ENCODE measurements at regions not wholly inside any gene's neighbourhood (a gene's known extent, or its start where the extent isn't known, plus 50 kb on each side); places are given as distances from the start of the nearest gene placed in this dataset.
"Not testable (repeated sequence)": the region's sequence is repeated elsewhere in the genome, so short reads cannot be mapped to it uniquely, and the experiment has no call there.

- not testable (repeated sequence) for H3K27ac Mint-ChIP-seq; H3K4me1 Mint-ChIP-seq (ENCODE audit: low read depth); H3K4me3 Mint-ChIP-seq; H3K27me3 Mint-ChIP-seq (ENCODE audit: low read depth); DNase-seq
- peaks cover 46 to 48% of the 10 kb centered on the region in 2 donors for H3K36me3 Mint-ChIP-seq (ENCODE audit: insufficient read depth in 2 of 2)
- peaks cover 31 to 39% of the 10 kb centered on the region in 2 donors for H3K9me3 Mint-ChIP-seq
- ATAC-seq (replicated peaks in 1 of 2): peak in 1 of 2 donors; percentile 54
Observed at GRCh38 chr4:49139513-49139912, 153.4 kb downstream of the CWH43 start.

- H3K9me3 Mint-ChIP-seq: peaks cover 32 to 42% of the 10 kb centered on the region in 2 donors
- H3K4me1 Mint-ChIP-seq (ENCODE audit: low read depth); DNase-seq; H3K27ac Mint-ChIP-seq; ATAC-seq (replicated peaks in 1 of 2); H3K4me3 Mint-ChIP-seq; H3K27me3 Mint-ChIP-seq (ENCODE audit: low read depth): not testable (repeated sequence)
- H3K36me3 Mint-ChIP-seq (ENCODE audit: insufficient read depth in 2 of 2): peaks cover 50% of the 10 kb centered on the region in 2 donors
Observed at GRCh38 chr4:49140351-49140750, 154.3 kb downstream of the CWH43 start.

- H3K27ac Mint-ChIP-seq; DNase-seq; H3K4me1 Mint-ChIP-seq (ENCODE audit: low read depth); ATAC-seq (replicated peaks in 1 of 2); H3K27me3 Mint-ChIP-seq (ENCODE audit: low read depth); H3K4me3 Mint-ChIP-seq: not testable (repeated sequence)
- H3K36me3 Mint-ChIP-seq (ENCODE audit: insufficient read depth in 2 of 2): peaks cover 63 to 65% of the 10 kb centered on the region in 2 donors
- peaks cover 44 to 53% of the 10 kb centered on the region in 2 donors for H3K9me3 Mint-ChIP-seq
Observed at GRCh38 chr4:49141955-49142354, 155.9 kb downstream of the CWH43 start.

GRCh38 chr4:49147143-49147542, 161.1 kb downstream of the CWH43 start:
- Mint-ChIP-seq H3K36me3 (ENCODE audit: insufficient read depth in 2 of 2) (peaks cover 87 to 88% of the 10 kb centered on the region in 2 donors), H3K9me3 (peaks cover 66 to 79% of the 10 kb centered on the region in 2 donors)
- H3K4me1 Mint-ChIP-seq (ENCODE audit: low read depth); H3K4me3 Mint-ChIP-seq; H3K27me3 Mint-ChIP-seq (ENCODE audit: low read depth); H3K27ac Mint-ChIP-seq; DNase-seq: not testable (repeated sequence)
- peak; percentile 58 to 59 for ATAC-seq (replicated peaks in 1 of 2)

- not testable (repeated sequence) for ATAC-seq (replicated peaks in 1 of 2)
- peaks cover 92% of the 10 kb centered on the region in 2 donors for H3K36me3 Mint-ChIP-seq (ENCODE audit: insufficient read depth in 2 of 2)
Observed at GRCh38 chr4:49147596-49147995, 161.5 kb downstream of the CWH43 start.

GRCh38 chr4:49149006-49149975, 163.2 kb downstream of the CWH43 start:
- not testable (repeated sequence) for DNase-seq, H3K27ac Mint-ChIP-seq

More at GRCh38 chr4:49147596-49147995, 161.5 kb downstream of the CWH43 start:
- H3K4me3 Mint-ChIP-seq; DNase-seq; H3K27ac Mint-ChIP-seq; H3K27me3 Mint-ChIP-seq (ENCODE audit: low read depth); H3K4me1 Mint-ChIP-seq (ENCODE audit: low read depth): not testable (repeated sequence)
- H3K9me3 Mint-ChIP-seq: peaks cover 69 to 82% of the 10 kb centered on the region in 2 donors

GRCh38 chr4:49150351-49151083, 164.4 kb downstream of the CWH43 start:
- not testable (repeated sequence) for DNase-seq; H3K27me3 Mint-ChIP-seq (ENCODE audit: low read depth); H3K27ac Mint-ChIP-seq; H3K4me1 Mint-ChIP-seq (ENCODE audit: low read depth); ATAC-seq (replicated peaks in 1 of 2); H3K4me3 Mint-ChIP-seq
- Mint-ChIP-seq H3K36me3 (ENCODE audit: insufficient read depth in 2 of 2) (peaks cover 95 to 97% of the 10 kb centered on the region in 2 donors), H3K9me3 (peaks cover 79 to 87% of the 10 kb centered on the region in 2 donors)

More at GRCh38 chr4:49149006-49149975, 163.2 kb downstream of the CWH43 start:
- Mint-ChIP-seq H3K9me3 (peaks cover 75 to 83% of the 10 kb centered on the region in 2 donors), H3K36me3 (ENCODE audit: insufficient read depth in 2 of 2) (peaks cover 93 to 94% of the 10 kb centered on the region in 2 donors)
- peak; percentile 79 to 80 for ATAC-seq (replicated peaks in 1 of 2)
- H3K4me3 Mint-ChIP-seq; H3K4me1 Mint-ChIP-seq (ENCODE audit: low read depth); H3K27me3 Mint-ChIP-seq (ENCODE audit: low read depth): not testable (repeated sequence)

- Mint-ChIP-seq H3K36me3 (ENCODE audit: insufficient read depth in 2 of 2) (peaks cover 82 to 90% of the 10 kb centered on the region in 2 donors), H3K9me3 (peaks cover 74 to 75% of the 10 kb centered on the region in 2 donors)
- ATAC-seq (replicated peaks in 1 of 2): peak in 1 of 2 donors; percentile 30
- not testable (repeated sequence) for H3K4me3 Mint-ChIP-seq; H3K27ac Mint-ChIP-seq; H3K4me1 Mint-ChIP-seq (ENCODE audit: low read depth); DNase-seq; H3K27me3 Mint-ChIP-seq (ENCODE audit: low read depth)
Observed at GRCh38 chr4:49153011-49153410, 166.9 kb downstream of the CWH43 start.

GRCh38 chr4:49154308-49155103, 168.4 kb downstream of the CWH43 start:
- not testable (repeated sequence) for DNase-seq; H3K27me3 Mint-ChIP-seq (ENCODE audit: low read depth); H3K27ac Mint-ChIP-seq; H3K4me1 Mint-ChIP-seq (ENCODE audit: low read depth); H3K4me3 Mint-ChIP-seq
- Mint-ChIP-seq H3K9me3 (peaks cover 61 to 64% of the 10 kb centered on the region in 2 donors), H3K36me3 (ENCODE audit: insufficient read depth in 2 of 2) (peaks cover 67 to 75% of the 10 kb centered on the region in 2 donors)
- peak; percentile 55 to 61 for ATAC-seq (replicated peaks in 1 of 2)

- DNase-seq; ATAC-seq (replicated peaks in 1 of 2); H3K4me3 Mint-ChIP-seq; H3K27ac Mint-ChIP-seq; H3K4me1 Mint-ChIP-seq (ENCODE audit: low read depth); H3K27me3 Mint-ChIP-seq (ENCODE audit: low read depth): not testable (repeated sequence)
- peaks cover 60 to 67% of the 10 kb centered on the region in 2 donors for H3K36me3 Mint-ChIP-seq (ENCODE audit: insufficient read depth in 2 of 2)
- H3K9me3 Mint-ChIP-seq: peaks cover 56 to 57% of the 10 kb centered on the region in 2 donors
Observed at GRCh38 chr4:49155270-49155669, 169.2 kb downstream of the CWH43 start.

- not testable (repeated sequence) for H3K4me1 Mint-ChIP-seq (ENCODE audit: low read depth); H3K4me3 Mint-ChIP-seq; H3K27me3 Mint-ChIP-seq (ENCODE audit: low read depth); DNase-seq; H3K27ac Mint-ChIP-seq; ATAC-seq (replicated peaks in 1 of 2)
- Mint-ChIP-seq H3K36me3 (ENCODE audit: insufficient read depth in 2 of 2) (peaks cover 50 to 58% of the 10 kb centered on the region in 2 donors), H3K9me3 (peaks cover 46 to 48% of the 10 kb centered on the region in 2 donors)
Observed at GRCh38 chr4:49156309-49156708, 170.2 kb downstream of the CWH43 start.

GRCh38 chr4:49157630-49158029, 171.6 kb downstream of the CWH43 start:
- peaks cover 36 to 45% of the 10 kb centered on the region in 2 donors for H3K9me3 Mint-ChIP-seq

More at GRCh38 chr4:49157630-49158029, 171.6 kb downstream of the CWH43 start:
- not testable (repeated sequence) for H3K27me3 Mint-ChIP-seq (ENCODE audit: low read depth); DNase-seq; H3K4me3 Mint-ChIP-seq; H3K4me1 Mint-ChIP-seq (ENCODE audit: low read depth); H3K27ac Mint-ChIP-seq; ATAC-seq (replicated peaks in 1 of 2)
- peaks cover 38 to 47% of the 10 kb centered on the region in 2 donors for H3K36me3 Mint-ChIP-seq (ENCODE audit: insufficient read depth in 2 of 2)
